ENCODE measurements at regions not wholly inside any gene's neighbourhood (a gene's known extent, or its start where the extent isn't known, plus 50 kb on each side); places are given as distances from the start of the nearest gene placed in this dataset.

GRCh38 chr13:85521657-85522056 lies 277.6 kb downstream of the SLITRK6 start:
- in situ Hi-C loops (cut with MboI; ENCODE audit: low sequenced_read_pairs in 4 of 4) (no loop called here), intact Hi-C loops (cut with DNase I; ENCODE audit: low total_unique reads) (no loop called here)
- DNase-seq, result no peak
- Histone ChIP-seq H3K27me3 (no peaks in the 10 kb centered on the region), H3K9me3 (no peaks in the 10 kb centered on the region), H3K4me1 (no peaks in the 10 kb centered on the region), H3K27ac (no peak overlapping the region), H3K4me3 (no peak overlapping the region), H3K36me3 (no peaks in the 10 kb centered on the region)
- TF ChIP-seq CTCF (IDR thresholded peaks at IDR 0.05 in 4 of 5, conservative IDR thresholded peaks at IDR 0.05 in 1 of 5) (no peak), POLR2A (IDR thresholded peaks at IDR 0.05) (no peak)
- no peak for ATAC-seq

GRCh38 chr13:85520445-85520844 lies 278.8 kb downstream of the SLITRK6 start:
- DNase-seq (no peak), ATAC-seq (no peak)
- Histone ChIP-seq H3K9me3 (no peaks in the 10 kb centered on the region), H3K4me1 (no peaks in the 10 kb centered on the region), H3K4me3 (no peak overlapping the region), H3K36me3 (no peaks in the 10 kb centered on the region), H3K27me3 (no peaks in the 10 kb centered on the region), H3K27ac (no peak overlapping the region)
- intact Hi-C loops (cut with DNase I; ENCODE audit: low total_unique reads), result no loop called here
- TF ChIP-seq CTCF (IDR thresholded peaks at IDR 0.05 in 4 of 5, conservative IDR thresholded peaks at IDR 0.05 in 1 of 5) (no peak), POLR2A (IDR thresholded peaks at IDR 0.05) (no peak)
- in situ Hi-C loops (cut with MboI; ENCODE audit: low sequenced_read_pairs in 4 of 4), result no loop called here

- Histone ChIP-seq H3K9me3 (no peaks in the 10 kb centered on the region), H3K4me1 (no peaks in the 10 kb centered on the region), H3K27me3 (no peaks in the 10 kb centered on the region), H3K36me3 (no peaks in the 10 kb centered on the region), H3K27ac (no peak overlapping the region), H3K4me3 (no peak overlapping the region)
- TF ChIP-seq CTCF (IDR thresholded peaks at IDR 0.05 in 4 of 5, conservative IDR thresholded peaks at IDR 0.05 in 1 of 5), result no peak
- no peak for TF ChIP-seq POLR2A (IDR thresholded peaks at IDR 0.05)
- DNase-seq (no peak), ATAC-seq (no peak)
- intact Hi-C loops (cut with DNase I; ENCODE audit: low total_unique reads) (no loop called here), in situ Hi-C loops (cut with MboI; ENCODE audit: low sequenced_read_pairs in 4 of 4) (no loop called here)
Measured at GRCh38 chr13:85519363-85519762, 279.9 kb downstream of the SLITRK6 start.

- no peak for TF ChIP-seq CTCF (IDR thresholded peaks at IDR 0.05 in 4 of 5, conservative IDR thresholded peaks at IDR 0.05 in 1 of 5)
- no peak for TF ChIP-seq POLR2A (IDR thresholded peaks at IDR 0.05)
- no peak overlapping the region for H3K27ac ChIP-seq
- H3K4me3 ChIP-seq, result no peak overlapping the region
- H3K27me3 ChIP-seq, result no peaks in the 10 kb centered on the region
- intact Hi-C loops (cut with DNase I; ENCODE audit: low total_unique reads) (no loop called here), in situ Hi-C loops (cut with MboI; ENCODE audit: low sequenced_read_pairs in 4 of 4) (no loop called here)
- DNase-seq, result no peak
- ATAC-seq, result no peak
- no peaks in the 10 kb centered on the region for H3K4me1 ChIP-seq
- H3K36me3 ChIP-seq, result no peaks in the 10 kb centered on the region
- no peaks in the 10 kb centered on the region for H3K9me3 ChIP-seq
Measured at GRCh38 chr13:85512421-85512820, 286.8 kb downstream of the SLITRK6 start.

GRCh38 chr13:85509512-85509911 lies 289.7 kb downstream of the SLITRK6 start:
- DNase-seq (no peak), ATAC-seq (no peak)
- TF ChIP-seq CTCF (IDR thresholded peaks at IDR 0.05 in 4 of 5, conservative IDR thresholded peaks at IDR 0.05 in 1 of 5) (no peak), POLR2A (IDR thresholded peaks at IDR 0.05) (no peak)
- no peak overlapping the region for H3K4me3 ChIP-seq
- no peaks in the 10 kb centered on the region for H3K9me3 ChIP-seq
- no peak overlapping the region for H3K27ac ChIP-seq
- in situ Hi-C loops (cut with MboI; ENCODE audit: low sequenced_read_pairs in 4 of 4) (no loop called here), intact Hi-C loops (cut with DNase I; ENCODE audit: low total_unique reads) (no loop called here)
- H3K27me3 ChIP-seq, result no peaks in the 10 kb centered on the region
- no peaks in the 10 kb centered on the region for H3K36me3 ChIP-seq
- no peaks in the 10 kb centered on the region for H3K4me1 ChIP-seq
